Mesodermal cell (in vitro differentiated cells): ENCODE measurements at regions not wholly inside any gene's neighbourhood (a gene's known extent, or its start where the extent isn't known, plus 50 kb on each side); places are given as distances from the start of the nearest gene placed in this dataset.

Source experiments
- H3K27ac ChIP-seq: 2 replicates; pipeline ENCODE4 v1.7.0; 2013; ENCODE audit warnings: mild to moderate bottlenecking, low read depth, low read length, moderate library complexity; ENCODE audit not compliant: severe bottlenecking
- H3K36me3 ChIP-seq: 2 replicates; pipeline ENCODE4 v1.7.1; 2013; ENCODE audit warnings: mild to moderate bottlenecking, low read length, moderate library complexity; ENCODE audit not compliant: control insufficient read depth, insufficient read depth
- H3K4me1 ChIP-seq: one replicate; pipeline ENCODE4 v1.7.1; 2013; ENCODE audit warnings: mild to moderate bottlenecking, low read length; ENCODE audit not compliant: insufficient read depth, control insufficient read depth, poor library complexity, severe bottlenecking
- H3K4me3 ChIP-seq: 2 replicates; pipeline ENCODE4 v1.7.0; 2013; ENCODE audit warnings: low read length, control low read depth, mild to moderate bottlenecking; ENCODE audit not compliant: insufficient read depth, poor library complexity, severe bottlenecking; ENCODE audit errors: extremely low read depth
- H3K9me3 ChIP-seq: 2 replicates; pipeline ENCODE4 v1.7.1; 2013; ENCODE audit warnings: mild to moderate bottlenecking, low read length, moderate library complexity; ENCODE audit not compliant: control insufficient read depth
- WGBS, 2 experiments: methylation state at CpG; one replicate each; pipeline ENCODE4 v1.1.5; 2013; ENCODE audit warnings: missing lambda C conversion rate in 2 of 2; ENCODE audit not compliant: insufficient coverage in 2 of 2; 5-methylcytosine and 5-hydroxymethylcytosine counted together

- H3K36me3 ChIP-seq = no peaks in the 10 kb centered on the region
- H3K27ac ChIP-seq = no peak overlapping the region
- H3K4me1 ChIP-seq = no peaks in the 10 kb centered on the region
- 87 to 96% methylated on average over 2 to 3 of the region's 3 CpGs for WGBS, 2 experiments
- H3K9me3 ChIP-seq = peaks cover 5% of the 10 kb centered on the region
- H3K4me3 ChIP-seq = no peak overlapping the region
Observed at GRCh38 chr14:58824796-58825195, 187.0 kb downstream of the DACT1 start.

- Histone ChIP-seq H3K4me1 (no peaks in the 10 kb centered on the region), H3K36me3 (no peaks in the 10 kb centered on the region), H3K4me3 (no peak overlapping the region), H3K9me3 (peaks cover 5% of the 10 kb centered on the region), H3K27ac (no peak overlapping the region)
- 100% methylated on average over 1 of the region's 2 CpGs for WGBS, 2 experiments
Observed at GRCh38 chr14:58825606-58826005, 187.8 kb downstream of the DACT1 start.

GRCh38 chr14:58826845-58827686 lies 189.3 kb downstream of the DACT1 start:
- Histone ChIP-seq H3K36me3 (no peaks in the 10 kb centered on the region), H3K4me1 (no peaks in the 10 kb centered on the region), H3K4me3 (no peak overlapping the region), H3K9me3 (peaks cover 5% of the 10 kb centered on the region), H3K27ac (no peak overlapping the region)
- WGBS, 2 experiments = 90 to 94% methylated on average over 6 to 7 of the region's 9 CpGs

GRCh38 chr14:58828298-58828697 lies 190.5 kb downstream of the DACT1 start:
- Histone ChIP-seq H3K36me3 (no peaks in the 10 kb centered on the region), H3K9me3 (peaks cover 5% of the 10 kb centered on the region), H3K27ac (no peak overlapping the region), H3K4me3 (no peak overlapping the region), H3K4me1 (no peaks in the 10 kb centered on the region)
- WGBS, 2 experiments = 97 to 99% methylated on average over 6 to 11 of the region's 15 CpGs

GRCh38 chr14:58829594-58829993 lies 191.8 kb downstream of the DACT1 start:
- no peak overlapping the region for H3K4me3 ChIP-seq
- H3K36me3 ChIP-seq = no peaks in the 10 kb centered on the region
- no peaks in the 10 kb centered on the region for H3K4me1 ChIP-seq
- peaks cover 5% of the 10 kb centered on the region for H3K9me3 ChIP-seq
- 96% methylated on average over 3 of the region's 3 CpGs; no CpG with 5 or more reads in 1 of the 2 experiments for WGBS, 2 experiments
- H3K27ac ChIP-seq = no peak overlapping the region

GRCh38 chr14:58830121-58830520 lies 192.4 kb downstream of the DACT1 start:
- Histone ChIP-seq H3K36me3 (no peaks in the 10 kb centered on the region), H3K9me3 (peaks cover 5% of the 10 kb centered on the region), H3K4me3 (no peak overlapping the region), H3K4me1 (no peaks in the 10 kb centered on the region), H3K27ac (no peak overlapping the region)
- no CpG with 5 or more reads among the region's 2 CpGs for WGBS, 2 experiments

- 94 to 96% methylated on average over 3 of the region's 3 CpGs for WGBS, 2 experiments
- H3K4me3 ChIP-seq = no peak overlapping the region
- H3K36me3 ChIP-seq = no peaks in the 10 kb centered on the region
- no peak overlapping the region for H3K27ac ChIP-seq
- H3K9me3 ChIP-seq = peaks cover 2% of the 10 kb centered on the region
- H3K4me1 ChIP-seq = no peaks in the 10 kb centered on the region
Observed at GRCh38 chr14:58832095-58832521, 194.3 kb downstream of the DACT1 start.

GRCh38 chr14:58833634-58834378 lies 196.0 kb downstream of the DACT1 start:
- Histone ChIP-seq H3K27ac (no peak overlapping the region), H3K9me3 (no peaks in the 10 kb centered on the region), H3K4me1 (no peaks in the 10 kb centered on the region), H3K4me3 (no peak overlapping the region), H3K36me3 (no peaks in the 10 kb centered on the region)
- 91 to 94% methylated on average over 23 to 31 of the region's 33 CpGs for WGBS, 2 experiments

- no CpG with 5 or more reads among the region's 1 CpG for WGBS, 2 experiments
- H3K4me3 ChIP-seq = no peak overlapping the region
Observed at GRCh38 chr14:58836303-58836974, 198.7 kb downstream of the DACT1 start.

GRCh38 chr14:58839233-58839632 lies 201.5 kb downstream of the DACT1 start:
- no peak overlapping the region for H3K4me3 ChIP-seq
- no peaks in the 10 kb centered on the region for H3K4me1 ChIP-seq
- H3K27ac ChIP-seq = no peak overlapping the region
- no peaks in the 10 kb centered on the region for H3K9me3 ChIP-seq
- no CpG with 5 or more reads among the region's 5 CpGs for WGBS, 2 experiments
- H3K36me3 ChIP-seq = no peaks in the 10 kb centered on the region

More at GRCh38 chr14:58836303-58836974, 198.7 kb downstream of the DACT1 start:
- Histone ChIP-seq H3K36me3 (no peaks in the 10 kb centered on the region), H3K27ac (no peak overlapping the region), H3K9me3 (no peaks in the 10 kb centered on the region), H3K4me1 (no peaks in the 10 kb centered on the region)
